ENCODE measurements at regions not wholly inside any gene's neighbourhood (a gene's known extent, or its start where the extent isn't known, plus 50 kb on each side); places are given as distances from the start of the nearest gene placed in this dataset.

- no peak for DNase-seq (ENCODE audit: insufficient read length, low spot score)
- no peak for TF ChIP-seq PAX5 (IDR thresholded peaks at IDR 0.05; ENCODE audit: insufficient read depth, low read length, severe bottlenecking)
- no peak for TF ChIP-seq TAF1 (IDR thresholded peaks at IDR 0.05; ENCODE audit: low read depth, low read length)
- TF ChIP-seq POLR2AphosphoS5 (IDR thresholded peaks at IDR 0.05; ENCODE audit: low read depth, low read length): no peak
- TF ChIP-seq POU2F2 (IDR thresholded peaks at IDR 0.05; ENCODE audit: low read depth, low read length): no peak
- TF ChIP-seq SPI1 (IDR thresholded peaks at IDR 0.05; ENCODE audit: low read depth, low read length): no peak
- no peak for TF ChIP-seq POLR2A (IDR thresholded peaks at IDR 0.05; ENCODE audit: low read depth, low read length)
- FAIRE-seq: no peak
These were observed 534.4 kb upstream of the CDH5 start for GRCh38 chr16:65831903-65832666.

GRCh38 chr16:65829076-65829475, 537.4 kb upstream of the CDH5 start:
- no peak for TF ChIP-seq PAX5 (IDR thresholded peaks at IDR 0.05; ENCODE audit: insufficient read depth, low read length, severe bottlenecking)
- TF ChIP-seq POLR2AphosphoS5 (IDR thresholded peaks at IDR 0.05; ENCODE audit: low read depth, low read length): no peak
- no peak for TF ChIP-seq SPI1 (IDR thresholded peaks at IDR 0.05; ENCODE audit: low read depth, low read length)
- no peak for TF ChIP-seq POLR2A (IDR thresholded peaks at IDR 0.05; ENCODE audit: low read depth, low read length)
- no peak for TF ChIP-seq POU2F2 (IDR thresholded peaks at IDR 0.05; ENCODE audit: low read depth, low read length)
- TF ChIP-seq TAF1 (IDR thresholded peaks at IDR 0.05; ENCODE audit: low read depth, low read length): no peak
- no peak for FAIRE-seq

GRCh38 chr16:65828296-65828695, 538.2 kb upstream of the CDH5 start:
- no peak for FAIRE-seq
- DNase-seq (ENCODE audit: insufficient read length, low spot score): no peak
- no peak for TF ChIP-seq SPI1 (IDR thresholded peaks at IDR 0.05; ENCODE audit: low read depth, low read length)
- no peak for TF ChIP-seq PAX5 (IDR thresholded peaks at IDR 0.05; ENCODE audit: insufficient read depth, low read length, severe bottlenecking)
- TF ChIP-seq POLR2A (IDR thresholded peaks at IDR 0.05; ENCODE audit: low read depth, low read length): no peak
- TF ChIP-seq TAF1 (IDR thresholded peaks at IDR 0.05; ENCODE audit: low read depth, low read length): no peak
- no peak for TF ChIP-seq POU2F2 (IDR thresholded peaks at IDR 0.05; ENCODE audit: low read depth, low read length)

More at GRCh38 chr16:65829076-65829475, 537.4 kb upstream of the CDH5 start:
- DNase-seq (ENCODE audit: insufficient read length, low spot score): no peak

- FAIRE-seq: no peak
- TF ChIP-seq POLR2AphosphoS5 (IDR thresholded peaks at IDR 0.05; ENCODE audit: low read depth, low read length) (no peak), POU2F2 (IDR thresholded peaks at IDR 0.05; ENCODE audit: low read depth, low read length) (no peak), PAX5 (IDR thresholded peaks at IDR 0.05; ENCODE audit: insufficient read depth, low read length, severe bottlenecking) (no peak), POLR2A (IDR thresholded peaks at IDR 0.05; ENCODE audit: low read depth, low read length) (no peak), SPI1 (IDR thresholded peaks at IDR 0.05; ENCODE audit: low read depth, low read length) (no peak), TAF1 (IDR thresholded peaks at IDR 0.05; ENCODE audit: low read depth, low read length) (no peak)
- DNase-seq (ENCODE audit: insufficient read length, low spot score): no peak
These were observed 539.3 kb upstream of the CDH5 start for GRCh38 chr16:65827231-65827630.

GRCh38 chr16:65825191-65825856, 541.2 kb upstream of the CDH5 start:
- TF ChIP-seq PAX5 (IDR thresholded peaks at IDR 0.05; ENCODE audit: insufficient read depth, low read length, severe bottlenecking): no peak
- TF ChIP-seq TAF1 (IDR thresholded peaks at IDR 0.05; ENCODE audit: low read depth, low read length): no peak
- no peak for TF ChIP-seq POU2F2 (IDR thresholded peaks at IDR 0.05; ENCODE audit: low read depth, low read length)
- TF ChIP-seq SPI1 (IDR thresholded peaks at IDR 0.05; ENCODE audit: low read depth, low read length): no peak
- no peak for TF ChIP-seq POLR2A (IDR thresholded peaks at IDR 0.05; ENCODE audit: low read depth, low read length)
- no peak for TF ChIP-seq POLR2AphosphoS5 (IDR thresholded peaks at IDR 0.05; ENCODE audit: low read depth, low read length)
- FAIRE-seq (no peak), DNase-seq (ENCODE audit: insufficient read length, low spot score) (no peak)

- DNase-seq (ENCODE audit: insufficient read length, low spot score) (no peak), FAIRE-seq (no peak)
- TF ChIP-seq SPI1 (IDR thresholded peaks at IDR 0.05; ENCODE audit: low read depth, low read length): no peak
- TF ChIP-seq POU2F2 (IDR thresholded peaks at IDR 0.05; ENCODE audit: low read depth, low read length): no peak
- no peak for TF ChIP-seq TAF1 (IDR thresholded peaks at IDR 0.05; ENCODE audit: low read depth, low read length)
- no peak for TF ChIP-seq POLR2AphosphoS5 (IDR thresholded peaks at IDR 0.05; ENCODE audit: low read depth, low read length)
These were observed 544.3 kb upstream of the CDH5 start for GRCh38 chr16:65822148-65822547.

GRCh38 chr16:65819136-65819898, 547.2 kb upstream of the CDH5 start:
- TF ChIP-seq POLR2AphosphoS5 (IDR thresholded peaks at IDR 0.05; ENCODE audit: low read depth, low read length) (no peak), POU2F2 (IDR thresholded peaks at IDR 0.05; ENCODE audit: low read depth, low read length) (no peak), POLR2A (IDR thresholded peaks at IDR 0.05; ENCODE audit: low read depth, low read length) (no peak), PAX5 (IDR thresholded peaks at IDR 0.05; ENCODE audit: insufficient read depth, low read length, severe bottlenecking) (no peak), TAF1 (IDR thresholded peaks at IDR 0.05; ENCODE audit: low read depth, low read length) (no peak), SPI1 (IDR thresholded peaks at IDR 0.05; ENCODE audit: low read depth, low read length) (no peak)
- FAIRE-seq: no peak
- DNase-seq (ENCODE audit: insufficient read length, low spot score): no peak

- DNase-seq (ENCODE audit: insufficient read length, low spot score) (no peak), FAIRE-seq (no peak)
- no peak for TF ChIP-seq POLR2A (IDR thresholded peaks at IDR 0.05; ENCODE audit: low read depth, low read length)
- no peak for TF ChIP-seq SPI1 (IDR thresholded peaks at IDR 0.05; ENCODE audit: low read depth, low read length)
- TF ChIP-seq PAX5 (IDR thresholded peaks at IDR 0.05; ENCODE audit: insufficient read depth, low read length, severe bottlenecking): no peak
- TF ChIP-seq TAF1 (IDR thresholded peaks at IDR 0.05; ENCODE audit: low read depth, low read length): no peak
- TF ChIP-seq POU2F2 (IDR thresholded peaks at IDR 0.05; ENCODE audit: low read depth, low read length): no peak
- no peak for TF ChIP-seq POLR2AphosphoS5 (IDR thresholded peaks at IDR 0.05; ENCODE audit: low read depth, low read length)
These were observed 548.7 kb upstream of the CDH5 start for GRCh38 chr16:65817799-65818198.

- no peak for DNase-seq (ENCODE audit: insufficient read length, low spot score)
- TF ChIP-seq SPI1 (IDR thresholded peaks at IDR 0.05; ENCODE audit: low read depth, low read length) (no peak), TAF1 (IDR thresholded peaks at IDR 0.05; ENCODE audit: low read depth, low read length) (no peak)
- no peak for FAIRE-seq
These were observed 549.4 kb upstream of the CDH5 start for GRCh38 chr16:65817066-65817465.
